KMS-11 (cell line): ENCODE measurements at regions not wholly inside any gene's neighbourhood (a gene's known extent, or its start where the extent isn't known, plus 50 kb on each side); places are given as distances from the start of the nearest gene placed in this dataset.

Experiments used
- H2AFZ ChIP-seq: fragments of 200-600 bp; sonication (generic); 2 replicates; pipeline ENCODE4 v1.6.1; 2016; ENCODE audit warnings: antibody characterized with exemption, mixed run types, low read depth
- H3K27ac ChIP-seq: fragments of 200-600 bp; sonication (generic); 2 replicates; pipeline ENCODE4 v1.6.1; 2016; ENCODE audit warnings: mild to moderate bottlenecking, mixed run types
- H3K27me3 ChIP-seq: fragments of 200-600 bp; sonication (generic); 2 replicates; pipeline ENCODE4 v1.6.1; 2017; ENCODE audit warnings: mild to moderate bottlenecking, low read depth, mixed run types, moderate library complexity; ENCODE audit not compliant: insufficient read depth
- H3K36me3 ChIP-seq: fragments of 200-600 bp; sonication (generic); 2 replicates; pipeline ENCODE4 v1.6.1; 2017; ENCODE audit warnings: mild to moderate bottlenecking, mixed run types; ENCODE audit not compliant: insufficient read depth
- H3K4me1 ChIP-seq: fragments of 200-600 bp; sonication (generic); 2 replicates; pipeline ENCODE4 v1.6.1; 2016; ENCODE audit warnings: mild to moderate bottlenecking, low read depth, mixed run types; ENCODE audit not compliant: poor library complexity, severe bottlenecking
- H3K4me2 ChIP-seq: fragments of 200-600 bp; sonication (generic); 2 replicates; pipeline ENCODE4 v1.7.0; 2016; ENCODE audit warnings: mild to moderate bottlenecking, mixed run types
- H3K4me3 ChIP-seq: fragments of 200-600 bp; sonication (generic); IDR thresholded peaks from 2 replicates; pipeline ENCODE4 v1.6.1; 2017; ENCODE audit warnings: low read depth, low read length, mixed read lengths; ENCODE audit not compliant: insufficient read depth
- H3K79me2 ChIP-seq: fragments of 200-600 bp; sonication (generic); 2 replicates; pipeline ENCODE4 v1.6.1; 2016; ENCODE audit warnings: low read depth, mixed run types; ENCODE audit not compliant: insufficient read depth
- H3K9ac ChIP-seq: fragments of 200-600 bp; sonication (generic); 2 replicates; pipeline ENCODE4 v1.6.1; 2016; ENCODE audit warnings: mild to moderate bottlenecking, mixed run types
- H4K20me1 ChIP-seq: fragments of 200-600 bp; sonication (generic); 2 replicates; pipeline ENCODE4 v1.6.1; 2016; ENCODE audit warnings: mild to moderate bottlenecking, mixed run types; ENCODE audit not compliant: insufficient read depth
- CTCF ChIP-seq: fragments of 200-600 bp; sonication (generic); conservative IDR thresholded peaks from 2 replicates; pipeline ENCODE4 v1.6.1; 2017; ENCODE audit warnings: low read depth, mild to moderate bottlenecking, antibody characterized with exemption, low read length, moderate library complexity, mixed read lengths

- H3K4me2 ChIP-seq: no peak overlapping the region
- H2AFZ ChIP-seq: no peak overlapping the region
- no peak overlapping the region for H3K9ac ChIP-seq
- H3K27me3 ChIP-seq: no peaks in the 10 kb centered on the region
- H3K27ac ChIP-seq: no peak overlapping the region
- H3K79me2 ChIP-seq: no peaks in the 10 kb centered on the region
- H3K4me3 ChIP-seq: no peak overlapping the region
- TF ChIP-seq CTCF: no peak
- no peaks in the 10 kb centered on the region for H3K4me1 ChIP-seq
- H3K36me3 ChIP-seq: no peaks in the 10 kb centered on the region
- no peaks in the 10 kb centered on the region for H4K20me1 ChIP-seq
Observed at GRCh38 chr17:14947671-14948070, 317.5 kb downstream of the PMP22 start.

GRCh38 chr17:14946481-14946880 lies 318.6 kb downstream of the PMP22 start:
- Histone ChIP-seq H3K4me3 (no peak overlapping the region), H3K4me1 (no peaks in the 10 kb centered on the region), H3K27ac (no peak overlapping the region), H3K9ac (no peak overlapping the region), H3K4me2 (no peak overlapping the region), H3K36me3 (no peaks in the 10 kb centered on the region), H3K27me3 (no peaks in the 10 kb centered on the region), H3K79me2 (no peaks in the 10 kb centered on the region), H4K20me1 (no peaks in the 10 kb centered on the region), H2AFZ (no peak overlapping the region)
- TF ChIP-seq CTCF: no peak

- no peak overlapping the region for H3K4me2 ChIP-seq
- H3K36me3 ChIP-seq: no peaks in the 10 kb centered on the region
- H4K20me1 ChIP-seq: no peaks in the 10 kb centered on the region
- H3K27ac ChIP-seq: no peak overlapping the region
- H3K4me3 ChIP-seq: no peak overlapping the region
- no peaks in the 10 kb centered on the region for H3K27me3 ChIP-seq
- no peak for TF ChIP-seq CTCF
- no peak overlapping the region for H3K9ac ChIP-seq
- H3K4me1 ChIP-seq: no peaks in the 10 kb centered on the region
- no peaks in the 10 kb centered on the region for H3K79me2 ChIP-seq
- no peak overlapping the region for H2AFZ ChIP-seq
Observed at GRCh38 chr17:14942526-14943190, 322.5 kb downstream of the PMP22 start.

- Histone ChIP-seq H3K4me2 (no peak overlapping the region), H3K27me3 (no peaks in the 10 kb centered on the region), H3K4me3 (no peak overlapping the region), H2AFZ (no peak overlapping the region), H4K20me1 (no peaks in the 10 kb centered on the region), H3K4me1 (no peaks in the 10 kb centered on the region), H3K27ac (no peak overlapping the region), H3K36me3 (no peaks in the 10 kb centered on the region), H3K9ac (no peak overlapping the region), H3K79me2 (no peaks in the 10 kb centered on the region)
- no peak for TF ChIP-seq CTCF
Observed at GRCh38 chr17:14940938-14941265, 324.2 kb downstream of the PMP22 start.
